ENCODE measurements at regions not wholly inside any gene's neighbourhood (a gene's known extent, or its start where the extent isn't known, plus 50 kb on each side); places are given as distances from the start of the nearest gene placed in this dataset.

DNA sequence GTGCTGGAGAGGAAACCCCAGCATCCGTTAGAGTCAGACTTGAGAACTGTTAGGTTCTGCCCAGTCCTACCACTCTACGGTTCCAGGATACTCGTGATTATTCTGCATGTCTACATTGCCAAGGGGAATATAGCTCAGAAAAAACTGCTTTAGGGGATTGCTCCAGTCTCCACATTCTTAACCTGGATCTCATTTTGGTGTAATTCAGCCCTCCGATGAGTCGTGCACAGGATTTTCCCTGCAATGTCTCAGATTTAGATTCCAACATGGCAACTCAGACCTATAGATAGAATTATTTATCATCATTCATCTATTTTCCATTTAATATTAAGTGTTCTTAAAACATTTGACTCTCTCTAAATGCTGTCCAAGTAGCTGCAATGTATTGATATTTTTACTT is 121.1 kb upstream of the ZEB1 start:
- H3K4me3 ChIP-seq (ENCODE audit: control insufficient read depth, low read depth, low read length), result no peak overlapping the region
- TF ChIP-seq, protein P1, sequence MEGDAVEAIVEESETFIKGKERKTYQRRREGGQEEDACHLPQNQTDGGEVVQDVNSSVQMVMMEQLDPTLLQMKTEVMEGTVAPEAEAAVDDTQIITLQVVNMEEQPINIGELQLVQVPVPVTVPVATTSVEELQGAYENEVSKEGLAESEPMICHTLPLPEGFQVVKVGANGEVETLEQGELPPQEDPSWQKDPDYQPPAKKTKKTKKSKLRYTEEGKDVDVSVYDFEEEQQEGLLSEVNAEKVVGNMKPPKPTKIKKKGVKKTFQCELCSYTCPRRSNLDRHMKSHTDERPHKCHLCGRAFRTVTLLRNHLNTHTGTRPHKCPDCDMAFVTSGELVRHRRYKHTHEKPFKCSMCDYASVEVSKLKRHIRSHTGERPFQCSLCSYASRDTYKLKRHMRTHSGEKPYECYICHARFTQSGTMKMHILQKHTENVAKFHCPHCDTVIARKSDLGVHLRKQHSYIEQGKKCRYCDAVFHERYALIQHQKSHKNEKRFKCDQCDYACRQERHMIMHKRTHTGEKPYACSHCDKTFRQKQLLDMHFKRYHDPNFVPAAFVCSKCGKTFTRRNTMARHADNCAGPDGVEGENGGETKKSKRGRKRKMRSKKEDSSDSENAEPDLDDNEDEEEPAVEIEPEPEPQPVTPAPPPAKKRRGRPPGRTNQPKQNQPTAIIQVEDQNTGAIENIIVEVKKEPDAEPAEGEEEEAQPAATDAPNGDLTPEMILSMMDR (IDR thresholded peaks at IDR 0.05; ENCODE audit: control insufficient read depth, insufficient read depth, low read depth, low read length, missing control alignments), result no peak
- DNase-seq (ENCODE audit: low read depth), result no peak

GRCh38 chr10:31204090-31204489 is 114.9 kb upstream of the ZEB1 start:
- no peak overlapping the region for H3K4me3 ChIP-seq (ENCODE audit: control insufficient read depth, low read depth, low read length)
- no peak for DNase-seq (ENCODE audit: low read depth)
- TF ChIP-seq, protein P1 (IDR thresholded peaks at IDR 0.05; ENCODE audit: control insufficient read depth, insufficient read depth, low read depth, low read length, missing control alignments), result no peak

- TF ChIP-seq, protein P1 (IDR thresholded peaks at IDR 0.05; ENCODE audit: control insufficient read depth, insufficient read depth, low read depth, low read length, missing control alignments), result no peak
- H3K4me3 ChIP-seq (ENCODE audit: control insufficient read depth, low read depth, low read length), result no peak overlapping the region
- DNase-seq (ENCODE audit: low read depth), result no peak
Observed at GRCh38 chr10:31207636-31208035, 111.4 kb upstream of the ZEB1 start.

GRCh38 chr10:31209478-31209877 is 109.5 kb upstream of the ZEB1 start:
- TF ChIP-seq, protein P1 (IDR thresholded peaks at IDR 0.05; ENCODE audit: control insufficient read depth, insufficient read depth, low read depth, low read length, missing control alignments), result no peak
- DNase-seq (ENCODE audit: low read depth), result no peak
- H3K4me3 ChIP-seq (ENCODE audit: control insufficient read depth, low read depth, low read length), result no peak overlapping the region

DNA sequence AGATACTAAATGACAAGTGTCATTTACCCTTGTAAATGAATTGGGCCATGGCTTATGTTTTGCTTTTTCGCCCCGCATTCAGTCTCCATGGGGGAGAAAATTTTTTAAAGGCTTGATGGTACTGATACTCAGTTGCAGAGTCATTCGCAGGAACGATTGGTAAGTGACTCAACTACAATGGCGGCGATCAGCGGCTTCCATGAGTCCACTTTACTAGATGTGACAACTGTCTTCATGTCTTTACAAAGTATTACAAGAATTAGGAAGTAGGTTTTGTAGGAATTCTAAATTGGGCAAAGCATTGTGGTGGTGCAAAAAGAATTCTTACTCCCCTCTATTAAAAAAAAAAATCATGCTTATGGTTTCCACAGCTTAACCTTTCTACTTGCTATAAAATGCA is 108.8 kb upstream of the ZEB1 start:
- DNase-seq (ENCODE audit: low read depth), result no peak
- TF ChIP-seq, protein P1 (IDR thresholded peaks at IDR 0.05; ENCODE audit: control insufficient read depth, insufficient read depth, low read depth, low read length, missing control alignments), result no peak
- no peak overlapping the region for H3K4me3 ChIP-seq (ENCODE audit: control insufficient read depth, low read depth, low read length)

GRCh38 chr10:31213959-31214358 is 105.1 kb upstream of the ZEB1 start:
- no peak for DNase-seq (ENCODE audit: low read depth)
- H3K4me3 ChIP-seq (ENCODE audit: control insufficient read depth, low read depth, low read length), result no peak overlapping the region
- TF ChIP-seq, protein P1 (IDR thresholded peaks at IDR 0.05; ENCODE audit: control insufficient read depth, insufficient read depth, low read depth, low read length, missing control alignments), result no peak

DNA sequence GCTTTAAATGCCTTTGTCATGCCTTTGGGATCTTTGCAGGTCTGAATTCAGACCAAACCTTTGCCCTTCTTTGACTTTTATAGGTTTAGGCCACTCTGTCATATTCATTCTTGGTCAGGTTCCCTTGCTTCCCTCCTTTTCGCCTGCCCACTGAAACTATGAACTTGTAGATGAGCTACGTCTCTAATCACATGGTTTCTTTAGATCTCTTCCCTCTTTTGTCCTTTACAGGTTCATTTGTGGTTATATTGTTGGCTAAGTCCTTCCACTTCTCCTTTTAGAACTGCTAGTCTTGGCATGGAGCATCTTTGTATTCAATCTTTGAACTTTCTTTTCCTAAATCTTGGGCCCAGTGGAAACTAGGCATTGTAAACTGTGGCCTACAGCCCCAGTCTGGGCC is 104.0 kb upstream of the ZEB1 start:
- TF ChIP-seq, protein P1 (IDR thresholded peaks at IDR 0.05; ENCODE audit: control insufficient read depth, insufficient read depth, low read depth, low read length, missing control alignments), result no peak
- no peak for DNase-seq (ENCODE audit: low read depth)
- no peak overlapping the region for H3K4me3 ChIP-seq (ENCODE audit: control insufficient read depth, low read depth, low read length)
